Type B pancreatic cell (in vitro differentiated cells): ENCODE measurements at regions not wholly inside any gene's neighbourhood (a gene's known extent, or its start where the extent isn't known, plus 50 kb on each side); places are given as distances from the start of the nearest gene placed in this dataset.
"Not testable (repeated sequence)": the region's sequence is repeated elsewhere in the genome, so short reads cannot be mapped to it uniquely, and the experiment has no call there.

Source experiments
- DNase-seq: peaks from one replicate; pipeline ENCODE4 v3.0.0; 2021; ENCODE audit warnings: mixed read lengths; ENCODE audit not compliant: unreplicated experiment; ENCODE audit errors: extremely low spot score
- H3K27ac Mint-ChIP-seq: 2 replicates; pipeline ENCODE4 v1.8.0; 2021; ENCODE audit warnings: mild to moderate bottlenecking, mixed read lengths
- H3K27me3 Mint-ChIP-seq: 2 replicates; pipeline ENCODE4 v1.8.0; 2021; ENCODE audit warnings: mixed read lengths
- H3K36me3 Mint-ChIP-seq: 2 replicates; pipeline ENCODE4 v1.8.0; 2021; ENCODE audit warnings: mixed read lengths
- H3K4me1 Mint-ChIP-seq: one replicate; pipeline ENCODE4 v1.8.0; 2021; ENCODE audit warnings: mixed read lengths; ENCODE audit not compliant: unreplicated experiment
- H3K4me3 Mint-ChIP-seq: 2 replicates; pipeline ENCODE4 v1.8.0; 2021; ENCODE audit warnings: mild to moderate bottlenecking, mixed read lengths
- H3K9me3 Mint-ChIP-seq: 2 replicates; pipeline ENCODE4 v1.8.0; 2021; ENCODE audit warnings: mixed read lengths
- TF ChIP-seq, protein P1 (sequence below): fragments of 200-600 bp; sonication (generic); conservative IDR thresholded peaks from 2 replicates; pipeline ENCODE4 v1.5.0; 2021; ENCODE audit warnings: antibody characterized with exemption, mild to moderate bottlenecking

DNA sequence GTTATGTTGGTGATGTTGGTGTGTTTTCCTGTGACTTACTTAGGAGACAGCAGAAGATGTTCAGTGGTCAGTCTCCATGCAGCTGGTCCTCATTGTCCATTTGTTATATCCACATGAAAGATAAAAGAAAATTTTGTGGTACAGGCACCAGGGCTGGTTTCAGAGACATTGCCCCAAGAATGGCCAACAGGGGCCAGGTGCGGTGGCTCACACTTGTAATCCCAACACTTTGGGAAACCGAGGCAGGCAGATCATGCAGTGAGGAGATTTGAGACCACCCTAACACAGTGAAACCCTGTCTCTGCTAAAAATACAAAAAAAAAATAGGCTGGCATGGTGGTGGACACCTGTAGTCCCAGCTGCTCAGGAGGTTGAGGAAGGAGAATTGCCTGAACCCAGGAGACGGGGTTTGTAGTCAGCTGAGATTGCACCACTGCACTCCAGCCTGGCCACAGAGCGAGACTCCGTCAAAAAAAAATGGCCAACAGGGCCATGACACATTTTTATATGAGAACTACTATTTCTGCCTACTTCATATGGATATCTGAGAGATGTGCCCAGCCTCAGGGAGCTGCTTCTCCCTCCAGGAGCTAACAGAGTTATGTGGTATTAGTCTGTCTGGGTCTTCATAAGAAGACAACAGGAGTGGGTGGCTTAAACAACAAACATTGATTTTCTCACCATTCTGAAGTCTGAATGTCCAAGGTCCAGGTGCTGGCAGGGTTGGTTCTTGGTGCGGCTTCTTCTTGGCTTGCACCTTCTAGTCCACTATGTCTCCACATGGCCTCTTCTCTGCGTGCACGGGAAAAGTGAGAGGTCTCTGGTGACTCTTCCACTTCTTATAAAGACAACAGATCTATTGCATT, 821.7 kb downstream of the TMEM121 start:
- Mint-ChIP-seq H3K36me3 (no peaks in the 10 kb centered on the region), H3K4me3 (no peak overlapping the region), H3K27ac (no peak overlapping the region), H3K4me1 (no peaks in the 10 kb centered on the region), H3K9me3 (peaks cover 45% of the 10 kb centered on the region), H3K27me3 (no peaks in the 10 kb centered on the region)
- TF ChIP-seq, protein P1, sequence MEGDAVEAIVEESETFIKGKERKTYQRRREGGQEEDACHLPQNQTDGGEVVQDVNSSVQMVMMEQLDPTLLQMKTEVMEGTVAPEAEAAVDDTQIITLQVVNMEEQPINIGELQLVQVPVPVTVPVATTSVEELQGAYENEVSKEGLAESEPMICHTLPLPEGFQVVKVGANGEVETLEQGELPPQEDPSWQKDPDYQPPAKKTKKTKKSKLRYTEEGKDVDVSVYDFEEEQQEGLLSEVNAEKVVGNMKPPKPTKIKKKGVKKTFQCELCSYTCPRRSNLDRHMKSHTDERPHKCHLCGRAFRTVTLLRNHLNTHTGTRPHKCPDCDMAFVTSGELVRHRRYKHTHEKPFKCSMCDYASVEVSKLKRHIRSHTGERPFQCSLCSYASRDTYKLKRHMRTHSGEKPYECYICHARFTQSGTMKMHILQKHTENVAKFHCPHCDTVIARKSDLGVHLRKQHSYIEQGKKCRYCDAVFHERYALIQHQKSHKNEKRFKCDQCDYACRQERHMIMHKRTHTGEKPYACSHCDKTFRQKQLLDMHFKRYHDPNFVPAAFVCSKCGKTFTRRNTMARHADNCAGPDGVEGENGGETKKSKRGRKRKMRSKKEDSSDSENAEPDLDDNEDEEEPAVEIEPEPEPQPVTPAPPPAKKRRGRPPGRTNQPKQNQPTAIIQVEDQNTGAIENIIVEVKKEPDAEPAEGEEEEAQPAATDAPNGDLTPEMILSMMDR, result no peak
- peak; percentile 75 for DNase-seq

DNA sequence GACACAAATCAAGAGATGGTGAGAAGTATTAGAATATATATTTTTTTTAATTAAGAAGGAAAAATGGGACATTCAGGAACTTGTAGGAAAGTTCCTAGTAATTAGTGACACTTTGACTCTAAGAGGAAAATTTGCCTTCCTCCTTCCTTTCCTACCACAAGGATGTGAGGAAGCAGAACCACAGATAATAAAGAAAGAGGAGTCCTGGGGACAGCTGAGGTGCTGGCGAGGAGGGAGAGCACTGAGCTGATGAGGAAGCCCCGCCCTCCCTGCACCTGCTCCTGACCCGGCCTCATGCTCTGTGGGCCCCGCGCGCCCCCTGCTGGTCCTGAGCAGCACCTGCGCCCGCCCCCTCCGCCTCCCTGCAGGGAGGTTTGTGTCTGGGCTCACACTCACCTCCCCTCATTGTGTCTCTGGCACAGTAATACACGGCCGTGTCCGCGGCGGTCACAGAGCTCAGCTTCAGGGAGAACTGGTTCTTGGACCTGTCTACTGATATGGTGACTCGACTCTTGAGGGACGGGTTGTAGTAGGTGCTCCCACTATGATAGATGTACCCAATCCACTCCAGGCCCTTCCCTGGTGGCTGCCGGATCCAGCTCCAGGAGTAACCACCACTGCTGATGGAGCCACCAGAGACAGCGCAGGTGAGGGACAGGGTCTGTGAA, 822.6 kb downstream of the TMEM121 start:
- not testable (repeated sequence) for H3K4me3 Mint-ChIP-seq

DNA sequence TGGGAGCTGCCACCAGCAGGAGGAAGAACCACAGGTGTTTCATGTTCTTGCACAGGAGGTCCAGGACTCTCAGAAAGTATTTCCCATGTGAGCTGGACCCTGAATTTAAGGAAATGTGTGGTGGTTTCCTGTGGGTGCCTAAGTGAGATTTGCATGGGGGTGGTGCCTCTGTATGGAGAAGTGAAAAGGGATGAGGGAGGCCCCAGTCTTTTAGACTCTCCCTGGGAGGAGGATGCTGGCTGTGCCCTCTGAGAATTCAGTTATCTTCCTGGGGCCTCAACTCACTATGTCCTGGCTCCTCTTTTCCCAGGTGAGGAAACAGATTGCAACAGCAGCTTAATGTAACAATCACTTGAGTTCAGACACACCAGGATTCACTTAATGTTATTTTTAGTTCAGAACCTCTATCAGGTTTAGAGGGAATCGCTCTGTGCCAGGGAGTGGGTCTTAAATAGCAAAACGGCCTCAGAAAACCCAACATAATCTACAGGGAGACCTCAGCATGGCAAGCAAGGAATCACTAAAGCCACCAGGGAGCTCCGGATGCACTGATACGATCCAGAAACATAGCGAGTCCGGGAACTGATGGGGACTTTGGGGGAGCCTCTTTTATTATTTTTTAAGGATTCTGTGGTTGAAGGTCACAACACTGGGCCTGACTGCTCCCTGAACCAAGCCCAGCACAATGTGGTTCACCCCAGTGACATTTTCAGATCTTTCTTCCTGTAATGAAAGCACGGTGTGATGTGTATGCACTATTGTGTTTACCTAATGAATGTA, 823.5 kb downstream of the TMEM121 start:
- H3K4me3 Mint-ChIP-seq, DNase-seq, H3K27me3 Mint-ChIP-seq, H3K36me3 Mint-ChIP-seq, H3K4me1 Mint-ChIP-seq, H3K27ac Mint-ChIP-seq: not testable (repeated sequence)
- peaks cover 38% of the 10 kb centered on the region for H3K9me3 Mint-ChIP-seq

More for the DNA sequence above, 822.6 kb downstream of the TMEM121 start:
- not testable (repeated sequence) for H3K27ac Mint-ChIP-seq, H3K36me3 Mint-ChIP-seq, H3K4me1 Mint-ChIP-seq, H3K27me3 Mint-ChIP-seq, DNase-seq
- TF ChIP-seq, protein P1, result peak; percentile 63
- peaks cover 42% of the 10 kb centered on the region for H3K9me3 Mint-ChIP-seq

DNA sequence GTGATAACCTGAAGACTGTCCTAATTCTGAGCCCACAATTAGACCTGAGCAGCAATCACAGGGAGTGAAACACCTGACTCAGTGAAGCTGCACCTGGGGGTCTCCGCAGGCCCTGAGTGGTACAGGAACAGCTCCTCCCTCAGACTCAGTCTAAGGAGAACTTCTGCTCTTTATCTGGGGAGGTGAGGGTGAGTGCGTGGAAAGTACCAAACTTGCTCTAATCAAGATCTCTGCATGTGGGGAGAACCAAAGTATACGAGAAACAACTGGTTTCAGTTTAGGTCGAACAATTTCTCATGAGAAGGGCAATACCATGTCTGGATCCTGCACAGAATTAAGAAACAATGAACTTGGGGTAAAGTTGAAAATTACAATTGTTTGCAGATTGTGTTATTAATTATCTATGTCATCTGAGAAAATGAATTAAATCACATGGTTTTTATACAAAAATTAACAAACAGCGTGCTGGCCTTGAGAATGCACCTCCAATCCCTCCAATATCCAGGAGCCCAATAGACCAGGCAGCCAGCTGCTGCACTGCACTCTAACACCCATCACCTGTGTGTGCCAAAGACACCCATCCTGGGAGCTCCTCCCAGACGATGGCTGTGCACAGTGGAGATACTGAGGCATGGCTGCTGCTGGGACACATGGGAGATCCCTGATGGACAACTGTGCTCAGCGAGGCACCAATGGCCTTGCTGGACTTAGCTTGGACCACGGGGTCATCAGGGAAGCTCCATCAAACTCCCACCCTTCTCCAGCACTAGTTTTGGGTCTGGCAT, 828.8 kb downstream of the TMEM121 start:
- H3K9me3 Mint-ChIP-seq, result peaks cover 21% of the 10 kb centered on the region
- H3K4me3 Mint-ChIP-seq, H3K27ac Mint-ChIP-seq: not testable (repeated sequence)

DNA sequence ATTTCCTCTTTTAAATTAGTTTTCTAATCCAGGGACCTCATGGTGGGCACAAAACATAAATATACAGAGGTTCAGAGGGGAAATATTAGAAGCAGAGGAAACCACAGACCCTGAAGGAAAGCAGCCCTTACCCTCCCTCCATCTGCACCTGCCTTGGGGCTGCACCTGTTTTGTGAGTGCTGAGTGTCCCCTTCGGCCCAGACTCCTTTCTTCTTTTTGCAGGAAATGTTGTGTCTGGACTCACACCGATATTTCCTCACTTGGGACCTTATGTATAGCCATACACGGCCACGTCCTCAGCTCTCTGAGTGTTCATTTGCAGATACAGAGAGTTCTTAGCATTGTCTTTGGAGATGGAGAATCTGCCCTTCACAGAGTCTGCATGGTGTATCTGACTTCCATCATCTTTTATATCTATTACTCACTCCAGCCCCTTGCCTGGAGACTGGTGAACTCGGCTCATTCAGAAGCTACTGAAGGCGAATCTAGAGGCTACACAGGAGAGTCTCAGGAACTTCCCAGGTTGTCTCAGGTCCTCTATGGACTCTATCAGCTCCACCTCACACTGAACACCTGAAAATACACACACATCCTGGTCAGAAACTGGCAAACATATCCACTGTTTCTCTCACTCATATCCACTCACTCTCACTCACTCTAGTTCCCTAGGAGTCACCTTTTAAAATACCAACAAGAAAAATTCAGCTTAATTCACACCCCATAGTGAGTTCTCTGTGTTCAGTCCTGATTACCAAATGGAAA, 829.7 kb downstream of the TMEM121 start:
- H3K4me1 Mint-ChIP-seq, H3K27ac Mint-ChIP-seq, H3K36me3 Mint-ChIP-seq, H3K4me3 Mint-ChIP-seq, DNase-seq, H3K27me3 Mint-ChIP-seq: not testable (repeated sequence)
- peaks cover 23% of the 10 kb centered on the region for H3K9me3 Mint-ChIP-seq

More for the DNA sequence above, 828.8 kb downstream of the TMEM121 start:
- H3K4me1 Mint-ChIP-seq, H3K36me3 Mint-ChIP-seq, DNase-seq, H3K27me3 Mint-ChIP-seq: not testable (repeated sequence)

DNA sequence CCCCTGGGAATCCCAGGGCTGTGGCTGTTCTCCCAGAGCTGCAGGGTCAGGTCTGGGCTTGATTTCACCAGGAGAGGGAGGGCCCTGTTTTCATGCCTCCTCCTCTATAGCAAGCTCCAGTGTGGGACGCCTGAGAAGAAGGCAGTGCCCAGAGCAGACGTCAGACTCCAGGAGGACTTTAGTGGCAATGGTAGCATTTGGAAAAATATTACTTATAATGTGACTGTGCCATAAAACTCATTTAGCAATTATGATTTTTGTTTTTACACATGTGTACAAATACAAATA, 830.2 kb downstream of the TMEM121 start:
- H3K4me1 Mint-ChIP-seq, H3K36me3 Mint-ChIP-seq, H3K27me3 Mint-ChIP-seq, DNase-seq, H3K4me3 Mint-ChIP-seq, H3K27ac Mint-ChIP-seq: not testable (repeated sequence)
- H3K9me3 Mint-ChIP-seq, result peaks cover 26% of the 10 kb centered on the region

DNA sequence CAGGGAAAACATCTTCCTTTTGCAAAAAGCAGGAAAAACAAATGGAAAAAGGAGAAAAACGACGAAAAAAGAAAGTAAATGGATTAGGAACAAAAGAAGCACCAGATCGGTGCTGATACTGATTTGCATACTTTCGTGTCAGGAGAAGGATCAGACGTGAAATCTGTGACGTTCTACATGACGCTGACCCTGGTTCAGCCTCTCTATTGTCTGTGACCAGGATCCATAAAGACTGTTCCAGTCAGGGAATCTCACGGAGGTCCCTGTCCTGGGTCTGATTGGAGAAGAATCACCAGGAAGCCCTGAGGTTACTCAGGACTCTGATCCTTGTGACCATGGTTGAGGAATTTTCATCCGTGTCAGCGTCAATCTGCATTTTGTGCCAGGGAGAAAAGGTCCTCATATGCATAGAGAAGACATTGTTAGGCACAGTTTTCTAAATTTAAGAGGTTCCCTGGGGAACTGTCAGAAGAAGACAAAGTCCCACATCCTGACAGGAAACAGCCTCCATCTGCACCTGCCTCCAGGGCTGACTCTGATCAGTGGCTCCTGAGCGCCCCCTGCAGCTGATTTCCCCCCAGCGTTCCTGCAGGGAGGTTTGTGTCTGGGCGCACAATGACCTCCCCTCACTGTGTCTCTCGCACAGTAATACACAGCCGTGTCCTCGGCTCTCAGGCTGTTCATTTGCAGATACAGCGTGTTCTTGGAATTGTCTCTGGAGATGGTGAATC, 832.9 kb downstream of the TMEM121 start:
- H3K36me3 Mint-ChIP-seq, DNase-seq, H3K27me3 Mint-ChIP-seq, H3K4me1 Mint-ChIP-seq, H3K4me3 Mint-ChIP-seq, H3K27ac Mint-ChIP-seq: not testable (repeated sequence)
- peaks cover 23% of the 10 kb centered on the region for H3K9me3 Mint-ChIP-seq

DNA sequence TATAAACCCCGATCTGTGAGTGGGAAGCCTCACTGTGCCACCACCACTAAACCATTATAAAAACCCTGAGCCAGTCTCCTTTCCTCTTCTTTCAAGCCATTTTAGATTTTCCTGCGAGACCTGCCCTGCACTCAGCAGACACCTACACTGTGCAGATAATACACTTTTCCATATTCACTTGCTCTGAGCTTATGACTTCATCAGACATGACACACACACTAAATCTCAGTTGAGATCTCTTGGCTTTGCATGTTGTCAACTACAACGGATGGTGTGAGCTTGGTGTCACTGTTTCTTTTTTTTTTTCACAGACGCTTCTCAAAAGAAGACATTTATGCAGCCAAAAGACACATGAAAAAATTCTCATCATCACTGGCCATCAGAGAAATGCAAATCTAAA, 839.0 kb downstream of the TMEM121 start:
- not testable (repeated sequence) for H3K4me3 Mint-ChIP-seq, H3K36me3 Mint-ChIP-seq
- H3K9me3 Mint-ChIP-seq, result peaks cover 18% of the 10 kb centered on the region

DNA sequence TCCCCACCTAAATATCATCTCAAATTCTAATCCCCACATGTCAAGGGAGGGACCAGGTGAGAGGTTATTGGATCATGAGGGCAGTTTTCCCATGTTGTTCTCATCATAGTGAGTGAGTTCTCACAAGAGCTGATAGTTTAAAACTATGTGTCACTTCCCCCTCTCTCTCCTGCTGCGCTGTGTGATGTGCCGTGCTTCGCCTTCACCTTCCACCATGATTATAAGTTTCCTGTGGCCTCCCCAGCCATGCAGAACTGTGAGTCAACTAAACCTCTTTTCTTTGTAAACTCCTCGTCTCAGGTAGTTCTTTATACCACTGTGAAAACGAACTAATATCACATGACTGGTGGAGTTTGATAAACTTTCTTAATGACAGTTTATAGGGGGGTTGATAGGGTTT, 839.5 kb downstream of the TMEM121 start:
- H3K4me1 Mint-ChIP-seq, H3K27me3 Mint-ChIP-seq, DNase-seq, H3K27ac Mint-ChIP-seq, H3K4me3 Mint-ChIP-seq, H3K36me3 Mint-ChIP-seq: not testable (repeated sequence)
- H3K9me3 Mint-ChIP-seq, result peaks cover 18% of the 10 kb centered on the region

More for the DNA sequence above, 839.0 kb downstream of the TMEM121 start:
- H3K4me1 Mint-ChIP-seq, H3K27ac Mint-ChIP-seq, DNase-seq, H3K27me3 Mint-ChIP-seq: not testable (repeated sequence)

DNA sequence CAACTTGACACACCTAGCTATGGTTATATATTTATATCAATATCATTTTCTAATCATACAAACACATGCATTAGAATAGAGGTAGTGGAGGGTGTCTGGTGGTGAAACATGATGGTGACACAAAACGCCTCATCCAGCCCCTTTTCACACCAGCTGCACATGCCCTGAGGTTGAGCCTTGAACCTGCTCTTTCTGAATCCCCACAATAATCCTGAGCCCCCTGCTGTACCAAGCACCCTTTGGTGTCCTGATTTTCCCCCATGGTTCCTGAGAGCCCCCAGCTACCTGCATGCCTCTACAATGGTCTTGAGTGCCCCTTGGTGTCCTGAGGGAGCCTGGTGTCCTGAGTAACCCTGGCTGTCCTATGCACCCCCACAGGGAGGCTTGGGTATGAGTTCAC, 840.6 kb downstream of the TMEM121 start:
- H3K9me3 Mint-ChIP-seq, result peaks cover 14% of the 10 kb centered on the region
- H3K36me3 Mint-ChIP-seq, H3K4me3 Mint-ChIP-seq, H3K27me3 Mint-ChIP-seq, DNase-seq, H3K27ac Mint-ChIP-seq, H3K4me1 Mint-ChIP-seq: not testable (repeated sequence)
